GM12892 (cell line): ENCODE measurements at regions not wholly inside any gene's neighbourhood (a gene's known extent, or its start where the extent isn't known, plus 50 kb on each side); places are given as distances from the start of the nearest gene placed in this dataset.

Source experiments
- POLR2A ChIP-seq: IDR thresholded peaks from 2 replicates; pipeline ENCODE4 v1.6.1; 2011; ENCODE audit warnings: low read depth, low read length, control low read depth
- POLR2AphosphoS5 ChIP-seq: IDR thresholded peaks from 2 replicates; pipeline ENCODE4 v1.6.1; 2011; ENCODE audit warnings: low read depth, low read length, control low read depth

GRCh38 chr4:184292877-184293276, 75.2 kb upstream of the ENPP6 start:
- no peak for TF ChIP-seq POLR2A
- no peak for TF ChIP-seq POLR2AphosphoS5
